IMR-90 (cell line): ENCODE measurements at regions not wholly inside any gene's neighbourhood (a gene's known extent, or its start where the extent isn't known, plus 50 kb on each side); places are given as distances from the start of the nearest gene placed in this dataset.

ENCODE experiments used
- BHLHE40 ChIP-seq: fragments of 150-350 bp; IDR thresholded peaks from 2 replicates; pipeline ENCODE4 v1.6.1; 2016; ENCODE audit warnings: mild to moderate bottlenecking, low read depth, low read length
- CEBPB ChIP-seq: IDR thresholded peaks from 2 replicates; pipeline ENCODE4 v1.6.1; 2012; ENCODE audit warnings: low read depth, low read length, improper control_type of control experiment
- CHD1 ChIP-seq: IDR thresholded peaks from 2 replicates; pipeline ENCODE4 v1.6.1; 2012; ENCODE audit warnings: low read depth, low read length, improper control_type of control experiment
- CTCF ChIP-seq: conservative IDR thresholded peaks from 2 replicates; pipeline ENCODE4 v1.5.1; 2012; ENCODE audit warnings: mild to moderate bottlenecking, low read depth, low read length, improper control_type of control experiment
- ELK1 ChIP-seq: fragments of 150-350 bp; IDR thresholded peaks from 2 replicates; pipeline ENCODE4 v1.6.1; 2016; ENCODE audit warnings: low read depth, mild to moderate bottlenecking, low read length, moderate library complexity, borderline replicate concordance
- MAFK ChIP-seq: IDR thresholded peaks from 2 replicates; pipeline ENCODE4 v1.6.1; 2012; ENCODE audit warnings: low read depth, low read length, improper control_type of control experiment
- MAZ ChIP-seq: IDR thresholded peaks from 2 replicates; pipeline ENCODE4 v1.6.1; 2012; ENCODE audit warnings: low read depth, mild to moderate bottlenecking, low read length, improper control_type of control experiment, moderate library complexity, borderline replicate concordance
- MXI1 ChIP-seq: IDR thresholded peaks from 2 replicates; pipeline ENCODE4 v1.6.1; 2012; ENCODE audit warnings: low read depth, mild to moderate bottlenecking, low read length, moderate library complexity, borderline replicate concordance
- POLR2A ChIP-seq: IDR thresholded peaks from 2 replicates; pipeline ENCODE4 v1.6.1; 2012; ENCODE audit warnings: mild to moderate bottlenecking, low read depth, low read length
- RAD21 ChIP-seq: IDR thresholded peaks from 2 replicates; pipeline ENCODE4 v1.6.1; 2012; ENCODE audit warnings: low read length, improper control_type of control experiment
- RCOR1 ChIP-seq: IDR thresholded peaks from 2 replicates; pipeline ENCODE4 v1.6.1; 2012; ENCODE audit warnings: mild to moderate bottlenecking, low read length, improper control_type of control experiment; ENCODE audit not compliant: insufficient replicate concordance
- RFX5 ChIP-seq: IDR thresholded peaks from 2 replicates; pipeline ENCODE4 v1.8.0; 2012; ENCODE audit warnings: low read depth, mild to moderate bottlenecking, low read length, moderate library complexity
- SMC3 ChIP-seq: fragments of 150-350 bp; IDR thresholded peaks from 2 replicates; pipeline ENCODE4 v1.6.1; 2016; ENCODE audit warnings: low read depth, mild to moderate bottlenecking, antibody characterized with exemption, low read length, moderate library complexity
- TF ChIP-seq, protein P1 (sequence below): fragments of 150-350 bp; IDR thresholded peaks from 2 replicates; pipeline ENCODE4 v1.6.1; 2017; ENCODE audit warnings: mild to moderate bottlenecking, antibody characterized with exemption, low read length, low read depth

- no peak for TF ChIP-seq CTCF
- no peak for TF ChIP-seq POLR2A
- no peak for TF ChIP-seq MAFK
- TF ChIP-seq ELK1 = no peak
- TF ChIP-seq RAD21 = no peak
- TF ChIP-seq, protein P1, sequence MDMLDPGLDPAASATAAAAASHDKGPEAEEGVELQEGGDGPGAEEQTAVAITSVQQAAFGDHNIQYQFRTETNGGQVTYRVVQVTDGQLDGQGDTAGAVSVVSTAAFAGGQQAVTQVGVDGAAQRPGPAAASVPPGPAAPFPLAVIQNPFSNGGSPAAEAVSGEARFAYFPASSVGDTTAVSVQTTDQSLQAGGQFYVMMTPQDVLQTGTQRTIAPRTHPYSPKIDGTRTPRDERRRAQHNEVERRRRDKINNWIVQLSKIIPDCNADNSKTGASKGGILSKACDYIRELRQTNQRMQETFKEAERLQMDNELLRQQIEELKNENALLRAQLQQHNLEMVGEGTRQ = no peak
- TF ChIP-seq MAZ = no peak
- no peak for TF ChIP-seq BHLHE40
- TF ChIP-seq CHD1 = no peak
- TF ChIP-seq MXI1 = no peak
- no peak for TF ChIP-seq CEBPB
- no peak for TF ChIP-seq RCOR1
- no peak for TF ChIP-seq RFX5
- no peak for TF ChIP-seq SMC3
These were observed 136.9 kb downstream of the PTCHD4 start for GRCh38 chr6:47974106-47974505.
